NCI-H2029 treated with DMSO at 0.1 percent for 48 hours (cell line): ENCODE measurements at regions not wholly inside any gene's neighbourhood (a gene's known extent, or its start where the extent isn't known, plus 50 kb on each side); places are given as distances from the start of the nearest gene placed in this dataset.

ENCODE experiments used
- DNase-seq: peaks from one replicate; lab custom pipeline; 2025; lab: John Stamatoyannopoulos, UW

- no peak for DNase-seq
These were observed 444.5 kb downstream of the CMPK2 start for GRCh38 chr2:6421138-6421730.

GRCh38 chr2:6421888-6422287 is 443.8 kb downstream of the CMPK2 start:
- DNase-seq, result no peak

DNA sequence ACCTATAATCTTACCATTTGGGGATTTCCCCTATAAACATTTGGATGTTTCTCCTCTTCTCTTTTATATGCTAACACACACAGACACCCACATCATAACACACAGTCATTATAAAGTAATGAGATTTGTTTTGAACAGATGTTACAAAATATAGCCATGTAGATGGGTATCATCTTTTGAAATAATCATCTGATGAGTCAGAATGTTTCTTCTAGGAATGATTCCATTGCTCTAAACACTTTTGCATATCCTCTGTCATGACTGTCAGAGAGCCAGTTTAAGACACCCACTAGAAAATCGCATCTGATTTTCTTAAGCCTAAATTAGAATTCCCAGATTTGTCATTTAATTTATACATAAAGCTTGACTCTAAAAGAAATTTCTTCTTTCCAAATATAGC is 442.6 kb downstream of the CMPK2 start:
- DNase-seq, result no peak

GRCh38 chr2:6423944-6424343 is 441.8 kb downstream of the CMPK2 start:
- DNase-seq, result no peak

DNA sequence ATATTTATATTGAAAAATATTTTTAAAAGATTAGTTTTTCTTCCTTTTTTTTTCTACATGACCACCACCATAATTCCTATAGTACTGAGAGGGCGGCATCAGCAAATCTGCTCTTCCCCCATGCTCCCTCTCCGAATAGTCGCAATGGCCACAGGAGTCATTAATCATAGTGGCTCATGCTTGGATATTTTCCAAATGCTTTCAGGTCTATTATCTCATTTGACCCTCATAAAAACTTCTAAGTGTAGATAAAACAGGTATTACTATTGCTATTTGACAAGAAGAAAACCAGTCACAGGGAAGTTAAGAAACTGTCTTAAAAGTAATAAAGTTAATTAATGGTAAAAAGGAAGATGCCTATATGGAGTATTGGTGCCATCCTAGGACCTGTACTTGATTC is 440.7 kb downstream of the CMPK2 start:
- DNase-seq, result no peak

DNA sequence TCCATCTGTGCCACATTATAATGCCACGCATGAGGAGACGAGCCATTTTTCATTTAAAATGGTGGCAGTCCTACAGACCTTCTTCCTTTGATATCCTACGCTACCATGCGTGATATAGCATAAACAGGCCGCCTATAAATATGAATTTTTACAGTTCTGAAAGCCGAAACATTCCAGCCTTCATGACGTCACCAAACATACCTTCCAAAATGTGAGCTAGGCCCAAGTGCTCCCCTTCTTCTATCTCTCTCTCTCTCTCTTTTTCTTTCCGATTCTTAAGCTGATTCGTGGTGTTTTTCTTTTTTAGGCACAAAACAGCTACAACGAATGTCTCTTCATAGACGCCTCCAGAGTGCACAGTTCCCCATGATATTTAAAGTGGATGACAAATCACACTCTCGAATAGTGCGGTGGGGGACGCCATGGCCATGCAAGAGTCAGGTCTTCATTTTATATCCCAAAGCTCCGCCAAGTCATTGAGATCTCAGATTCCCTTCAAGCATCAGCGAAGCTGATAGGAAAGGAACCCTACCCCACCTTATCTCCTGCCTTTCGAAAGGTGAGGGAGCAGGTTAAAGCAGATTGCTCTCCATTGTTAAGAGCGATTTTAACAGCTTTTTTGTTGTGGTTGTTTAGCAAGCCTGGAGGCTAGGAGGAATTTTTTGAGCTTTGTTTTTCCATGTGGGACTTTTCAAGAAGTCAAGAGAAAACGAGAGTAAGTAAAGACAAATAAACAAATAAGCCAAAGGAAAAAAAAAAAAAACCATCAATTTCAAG is 436.3 kb downstream of the CMPK2 start:
- DNase-seq, result no peak

DNA sequence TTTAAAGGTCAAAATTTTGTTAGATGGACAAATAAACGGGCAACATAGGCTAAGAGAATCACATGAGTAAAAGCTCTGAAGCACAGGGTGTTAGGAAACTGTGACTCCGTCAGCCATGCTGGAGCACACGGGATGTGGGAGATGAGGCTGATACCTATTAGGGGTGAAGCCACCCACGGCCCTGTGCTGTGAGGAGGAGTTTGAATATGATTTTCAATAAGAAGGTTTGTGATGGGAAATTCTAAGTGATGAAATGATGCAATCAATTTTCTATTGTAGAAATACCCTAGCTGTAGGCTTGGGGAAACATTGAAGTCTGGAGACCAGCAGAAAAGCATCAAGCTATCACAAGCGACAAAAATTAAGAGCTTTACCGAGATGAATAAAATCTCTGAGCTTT is 431.3 kb downstream of the CMPK2 start:
- no peak for DNase-seq

DNA sequence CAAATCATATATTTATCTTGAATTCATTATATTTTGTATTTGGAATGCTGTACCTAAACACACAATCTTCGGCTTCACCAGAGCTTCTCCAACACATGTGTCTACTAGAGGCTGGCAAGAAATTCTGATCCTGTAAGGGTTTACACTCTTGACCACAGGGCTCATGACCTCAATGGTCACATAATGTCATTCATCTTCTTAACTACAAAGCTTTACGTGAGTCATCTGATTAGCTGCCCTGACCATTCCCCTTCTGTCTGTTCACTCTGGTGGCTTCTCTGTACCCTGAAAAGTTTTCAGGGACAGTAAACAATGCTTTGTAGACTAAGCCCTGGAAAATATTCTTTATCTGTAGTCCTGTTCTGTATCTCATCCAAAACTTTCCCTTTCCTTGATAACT is 423.9 kb downstream of the CMPK2 start:
- no peak for DNase-seq

GRCh38 chr2:6442252-6442985 is 423.3 kb downstream of the CMPK2 start:
- no peak for DNase-seq

GRCh38 chr2:6443061-6443823 is 422.5 kb downstream of the CMPK2 start:
- no peak for DNase-seq

DNA sequence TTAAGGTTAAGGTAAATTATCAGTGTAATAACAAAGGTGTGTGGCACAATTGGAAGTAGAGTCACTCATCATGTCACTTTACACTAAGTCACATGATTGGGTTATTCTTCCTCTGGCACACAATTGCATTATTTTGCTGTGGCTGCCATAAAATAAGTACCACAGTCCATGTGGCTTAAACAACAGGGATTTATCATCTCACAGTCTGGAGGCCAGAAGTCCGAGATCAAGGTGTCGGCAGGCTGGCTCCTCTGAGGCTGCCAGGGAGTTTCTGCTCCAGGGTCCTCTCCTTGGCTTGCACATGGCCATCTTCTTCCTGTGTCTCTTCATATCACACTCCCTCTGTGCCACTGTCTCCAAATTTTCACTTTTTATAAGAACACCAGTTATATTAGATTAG is 421.2 kb downstream of the CMPK2 start:
- DNase-seq, result no peak

GRCh38 chr2:6445156-6445555 is 420.6 kb downstream of the CMPK2 start:
- no peak for DNase-seq

DNA sequence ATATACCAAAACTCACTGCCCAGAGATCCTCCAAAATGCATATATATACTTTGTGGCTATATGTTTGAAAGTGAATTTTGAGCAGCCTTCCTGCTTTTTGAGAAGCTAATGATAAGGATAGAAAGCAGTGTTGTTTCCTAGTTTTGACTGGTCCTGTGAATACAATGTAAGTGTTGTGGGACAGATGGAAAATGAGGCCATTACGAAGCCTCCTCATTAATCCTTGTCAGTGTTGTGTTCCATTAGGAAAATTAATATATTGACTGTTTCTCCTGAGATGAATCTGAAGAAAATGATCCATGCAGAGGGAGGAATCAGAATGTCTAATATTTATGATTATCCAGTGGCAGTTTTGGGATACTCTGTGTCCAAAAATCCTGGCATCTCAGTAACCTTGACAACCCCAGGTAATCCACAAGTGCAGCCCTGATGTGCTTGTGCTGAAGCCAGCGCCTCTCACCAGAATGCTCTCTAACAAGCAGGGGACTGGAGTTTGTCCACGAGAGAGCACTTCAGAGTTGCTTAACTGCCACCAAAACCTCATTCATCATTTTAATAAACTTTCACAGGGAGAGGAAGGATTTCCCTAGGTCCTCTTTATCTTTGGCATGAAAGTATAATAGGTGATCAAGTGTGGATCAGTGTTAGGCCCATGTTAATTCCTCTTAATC is 418.6 kb downstream of the CMPK2 start:
- DNase-seq, result no peak

DNA sequence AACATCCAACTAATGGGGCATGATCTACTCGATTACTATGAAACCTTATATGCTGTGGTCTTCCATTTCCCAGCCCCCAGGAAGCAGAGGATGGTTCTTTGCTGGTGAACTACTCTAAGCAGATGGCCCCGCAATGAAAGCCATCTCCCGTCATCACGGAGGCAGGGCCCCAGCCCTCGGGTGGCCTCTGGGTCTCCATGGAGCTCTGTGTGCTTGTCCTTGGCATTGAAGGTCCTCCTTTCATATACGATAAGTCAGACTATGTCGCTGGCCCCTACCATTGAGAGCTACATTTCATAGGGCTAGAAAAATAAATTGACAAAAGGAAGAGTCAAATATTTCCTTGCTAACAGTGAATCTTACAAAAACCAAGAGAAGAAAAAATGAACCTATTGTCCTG is 416.8 kb downstream of the CMPK2 start:
- no peak for DNase-seq

GRCh38 chr2:6449343-6449742 is 416.4 kb downstream of the CMPK2 start:
- DNase-seq, result no peak

DNA sequence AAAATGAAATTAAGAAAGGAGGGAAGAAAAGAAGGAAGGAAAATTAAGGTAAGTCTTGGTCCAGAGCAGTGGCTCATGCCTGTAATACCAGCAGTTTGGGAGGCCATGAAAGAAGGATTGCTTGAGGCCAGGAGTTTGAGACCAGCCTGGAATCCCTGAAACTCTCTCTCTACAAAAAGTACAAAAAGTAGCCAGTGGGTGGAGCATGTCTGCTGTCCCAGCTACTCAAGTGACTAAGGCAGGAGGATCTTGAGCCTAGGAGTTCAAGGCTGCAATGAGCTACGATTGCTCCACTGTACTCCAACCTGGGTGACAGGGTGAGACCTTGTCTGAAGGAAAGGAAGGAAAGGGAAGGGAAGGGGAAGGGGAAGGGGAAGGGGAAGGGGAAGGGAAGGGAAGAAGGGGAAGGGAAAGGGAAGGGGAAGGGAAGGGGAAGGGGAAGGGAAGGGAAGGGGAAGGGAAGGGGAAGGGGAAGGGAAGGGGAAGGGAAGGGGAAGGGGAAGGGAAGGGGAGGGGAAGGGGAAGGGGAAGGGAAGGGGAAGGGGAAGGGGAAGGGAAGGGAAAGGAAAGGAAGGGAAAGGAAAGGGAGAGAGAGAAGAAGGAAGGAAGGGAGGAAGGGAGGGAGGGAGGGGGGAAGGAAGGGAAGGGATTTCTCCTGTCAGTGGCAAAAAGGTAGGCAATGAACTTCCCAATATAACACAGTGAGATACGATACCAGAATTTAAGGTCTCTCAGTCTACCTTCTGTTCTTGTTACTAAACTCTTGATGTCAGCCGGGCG is 412.8 kb downstream of the CMPK2 start:
- DNase-seq, result no peak

- no peak for DNase-seq
These were observed 411.3 kb downstream of the CMPK2 start for GRCh38 chr2:6454286-6454990.

DNA sequence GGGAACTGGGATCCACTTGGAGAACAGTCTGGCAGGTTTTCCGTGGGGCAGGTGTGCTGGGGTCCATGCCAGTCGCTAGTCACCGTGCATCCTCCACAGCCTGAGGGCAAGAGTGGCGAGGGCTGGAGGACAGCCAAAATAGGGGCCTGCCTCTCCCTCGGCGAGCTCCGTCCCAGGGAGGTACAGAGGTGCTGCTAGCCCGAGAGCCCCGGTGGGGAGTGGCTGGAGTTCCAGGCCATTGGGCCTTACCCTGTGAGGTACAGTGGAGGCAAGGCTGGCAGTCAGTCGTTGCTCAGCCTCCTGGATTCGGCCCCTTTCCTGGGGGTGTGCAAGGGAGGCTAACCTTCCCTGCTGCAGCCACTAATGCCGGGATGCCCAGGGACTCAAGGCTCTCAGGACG is 406.6 kb downstream of the CMPK2 start:
- DNase-seq, result no peak

DNA sequence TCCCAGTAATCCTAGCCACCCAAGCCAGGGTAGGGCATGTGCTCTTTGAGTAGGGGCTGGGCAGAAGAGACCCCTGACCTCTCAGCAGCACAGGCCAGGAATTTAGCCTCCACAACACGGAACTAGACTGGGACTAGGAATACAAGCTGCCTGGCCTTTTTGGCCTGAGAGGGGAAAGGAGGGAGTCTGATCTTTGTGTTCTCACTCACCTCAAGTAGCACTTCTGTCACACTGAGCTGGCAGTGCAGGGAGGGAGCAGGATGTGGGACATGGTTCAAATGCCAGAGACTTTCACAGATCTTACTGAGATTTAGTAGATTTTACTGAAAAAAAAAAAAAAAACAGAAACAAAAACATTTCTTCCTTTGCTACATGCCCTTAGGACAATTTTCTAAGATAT is 395.2 kb downstream of the CMPK2 start:
- no peak for DNase-seq

DNA sequence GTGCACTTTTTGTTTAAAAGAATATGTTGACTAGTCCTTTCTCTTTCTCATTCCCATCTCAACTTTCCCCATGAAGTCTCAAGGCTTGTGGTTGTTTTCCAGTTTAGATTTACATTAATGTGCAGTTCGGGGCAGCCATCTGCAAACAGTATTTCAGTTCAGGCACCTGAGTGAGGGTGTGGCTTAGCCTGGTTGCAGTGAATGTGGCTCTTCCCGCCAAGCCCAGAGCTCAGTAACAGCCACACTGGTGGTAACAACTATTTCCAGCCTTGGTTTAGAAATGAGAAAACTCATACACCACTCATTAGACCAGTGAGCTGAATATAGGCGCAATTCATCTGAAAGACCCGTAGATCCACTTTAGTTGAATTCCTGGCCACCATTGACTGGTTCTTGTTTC is 394.3 kb downstream of the CMPK2 start:
- no peak for DNase-seq
